ENCODE measurements at regions not wholly inside any gene's neighbourhood (a gene's known extent, or its start where the extent isn't known, plus 50 kb on each side); places are given as distances from the start of the nearest gene placed in this dataset.

GRCh38 chr2:45083175-45083574 lies 73.9 kb upstream of the SIX2 start:
- TF ChIP-seq NFRKB (IDR thresholded peaks at IDR 0.05) (no peak), ELF4 (IDR thresholded peaks at IDR 0.05) (no peak), SUZ12 (IDR thresholded peaks at IDR 0.05) (no peak), HDGF (IDR thresholded peaks at IDR 0.05; ENCODE audit: borderline replicate concordance) (no peak), SP1 (IDR thresholded peaks at IDR 0.05) (no peak), BHLHE40 (IDR thresholded peaks at IDR 0.05; ENCODE audit: borderline replicate concordance) (no peak), TARDBP (IDR thresholded peaks at IDR 0.05) (no peak), FOXA1 (IDR thresholded peaks at IDR 0.05) (no peak), FOXM1 (IDR thresholded peaks at IDR 0.05; ENCODE audit: borderline replicate concordance) (no peak), LEF1 (IDR thresholded peaks at IDR 0.05; ENCODE audit: borderline replicate concordance) (no peak), ARNT (IDR thresholded peaks at IDR 0.05) (no peak), ZNF384 (IDR thresholded peaks at IDR 0.05) (no peak), PKNOX1 (IDR thresholded peaks at IDR 0.05) (no peak), L3MBTL2 (conservative IDR thresholded peaks at IDR 0.05) (no peak)
